Esophagus muscularis mucosa (tissue), 4 donors: ENCODE measurements at regions not wholly inside any gene's neighbourhood (a gene's known extent, or its start where the extent isn't known, plus 50 kb on each side); places are given as distances from the start of the nearest gene placed in this dataset.
"Not testable (repeated sequence)": the region's sequence is repeated elsewhere in the genome, so short reads cannot be mapped to it uniquely, and the experiment has no call there.

Experiments used
- EP300 ChIP-seq: sonication (generic); formaldehyde crosslinking; IDR thresholded peaks from one replicate; pipeline ENCODE4 v1.6.1; 2017; ENCODE audit warnings: antibody characterized with exemption
- POLR2A ChIP-seq: fragments of 450-650 bp; IDR thresholded peaks from one replicate; pipeline ENCODE4 v1.6.1; 2017; ENCODE audit warnings: antibody characterized with exemption, moderate library complexity, mild to moderate bottlenecking, low read depth
- TF ChIP-seq, protein P1 (sequence below), 3 experiments: fragments of 200-600 bp in 2 of 3; fragments of 450-650 bp in 1 of 3; sonication (generic) in 2 of 3; IDR thresholded peaks; one replicate each; pipeline ENCODE4 v1.5.1; 2017 to 2019; ENCODE audit warnings: antibody characterized with exemption in 3 of 3, mild to moderate bottlenecking in 2 of 3, moderate library complexity in 1 of 3

DNA sequence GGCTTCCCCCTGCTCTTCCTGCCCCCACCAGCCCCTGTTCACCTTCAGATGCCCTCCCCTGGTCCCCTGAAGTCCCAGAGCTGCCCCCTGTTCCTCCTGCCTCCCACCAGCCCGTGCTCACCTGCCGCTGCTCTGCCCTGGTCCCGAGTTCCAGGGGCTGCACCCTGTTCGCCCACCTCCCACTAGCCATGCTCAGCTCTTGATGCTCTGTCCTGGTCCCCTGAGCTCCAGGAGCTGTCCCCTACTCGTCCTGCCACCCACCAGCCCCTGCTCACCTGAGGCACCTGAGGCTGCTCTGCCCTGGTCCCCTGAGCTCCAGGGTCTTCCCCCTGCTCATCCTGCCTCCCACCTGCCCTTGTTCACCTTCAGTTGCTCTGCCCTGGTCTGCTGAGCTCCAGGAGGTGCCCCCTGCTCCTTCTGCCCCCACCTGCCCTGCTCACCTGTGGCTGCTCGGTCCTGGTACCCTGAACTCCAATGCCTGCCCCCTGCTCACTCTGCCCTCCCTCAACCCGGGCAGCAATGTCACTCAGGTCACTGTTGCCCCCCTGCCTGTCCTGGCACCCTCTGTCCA, 120.4 kb downstream of the TMEM121 start:
- not testable (repeated sequence) for TF ChIP-seq POLR2A, EP300
- TF ChIP-seq, protein P1, sequence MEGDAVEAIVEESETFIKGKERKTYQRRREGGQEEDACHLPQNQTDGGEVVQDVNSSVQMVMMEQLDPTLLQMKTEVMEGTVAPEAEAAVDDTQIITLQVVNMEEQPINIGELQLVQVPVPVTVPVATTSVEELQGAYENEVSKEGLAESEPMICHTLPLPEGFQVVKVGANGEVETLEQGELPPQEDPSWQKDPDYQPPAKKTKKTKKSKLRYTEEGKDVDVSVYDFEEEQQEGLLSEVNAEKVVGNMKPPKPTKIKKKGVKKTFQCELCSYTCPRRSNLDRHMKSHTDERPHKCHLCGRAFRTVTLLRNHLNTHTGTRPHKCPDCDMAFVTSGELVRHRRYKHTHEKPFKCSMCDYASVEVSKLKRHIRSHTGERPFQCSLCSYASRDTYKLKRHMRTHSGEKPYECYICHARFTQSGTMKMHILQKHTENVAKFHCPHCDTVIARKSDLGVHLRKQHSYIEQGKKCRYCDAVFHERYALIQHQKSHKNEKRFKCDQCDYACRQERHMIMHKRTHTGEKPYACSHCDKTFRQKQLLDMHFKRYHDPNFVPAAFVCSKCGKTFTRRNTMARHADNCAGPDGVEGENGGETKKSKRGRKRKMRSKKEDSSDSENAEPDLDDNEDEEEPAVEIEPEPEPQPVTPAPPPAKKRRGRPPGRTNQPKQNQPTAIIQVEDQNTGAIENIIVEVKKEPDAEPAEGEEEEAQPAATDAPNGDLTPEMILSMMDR (IDR thresholded peaks at IDR 0.05) = not testable (repeated sequence)
